ENCODE measurements at regions not wholly inside any gene's neighbourhood (a gene's known extent, or its start where the extent isn't known, plus 50 kb on each side); places are given as distances from the start of the nearest gene placed in this dataset.

GRCh38 chr19:28697308-28697707 lies 515.6 kb downstream of the UQCRFS1 start:
- no peak for TF ChIP-seq CTCF (conservative IDR thresholded peaks at IDR 0.05; ENCODE audit: low read length)
- TF ChIP-seq EZH2phosphoT487 (IDR thresholded peaks at IDR 0.05; ENCODE audit: borderline replicate concordance) = no peak

All from Loucy (cell line).